ENCODE measurements at regions not wholly inside any gene's neighbourhood (a gene's known extent, or its start where the extent isn't known, plus 50 kb on each side); places are given as distances from the start of the nearest gene placed in this dataset.

DNA sequence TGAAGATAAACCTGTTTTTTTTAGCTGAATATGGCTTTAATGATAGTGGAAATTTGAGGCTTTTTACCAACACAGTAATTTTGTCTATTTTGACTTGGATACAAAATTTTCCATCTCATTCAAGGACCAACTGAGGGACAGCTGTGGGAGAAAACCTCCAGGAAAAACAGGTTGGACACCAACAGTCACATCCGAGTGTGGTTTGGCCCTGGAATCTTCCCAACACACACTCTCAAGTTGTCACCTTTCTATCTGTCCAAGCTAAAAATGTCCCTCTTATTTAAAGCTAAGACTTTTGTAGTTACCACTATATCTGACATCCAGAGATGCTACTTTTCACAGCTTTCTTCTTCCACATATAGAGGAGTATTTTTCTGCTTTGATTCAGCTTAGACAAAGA, 404.9 kb downstream of the PCDH7 start:
- H4K20me1 ChIP-seq (ENCODE audit: control insufficient read depth, extremely low read depth, insufficient read depth, low read length) = no peaks in the 10 kb centered on the region
- H3K9ac ChIP-seq (ENCODE audit: insufficient read depth, low read length) = no peak overlapping the region
- H3K9me3 ChIP-seq (ENCODE audit: control insufficient read depth, insufficient read depth, low read depth, low read length) = no peaks in the 10 kb centered on the region
- no peak overlapping the region for H3K27ac ChIP-seq (ENCODE audit: insufficient read depth, low read length)
- no peaks in the 10 kb centered on the region for H3K4me1 ChIP-seq (ENCODE audit: control insufficient read depth, extremely low read depth, insufficient read depth, low read length)
- H3K4me3 ChIP-seq (replicated peaks in 1 of 4; ENCODE audit: control extremely low read depth in 1 of 4, insufficient read depth in 1 of 4, low read depth in 3 of 4, low read length in 4 of 4) = no peak overlapping the region
- H3K36me3 ChIP-seq (ENCODE audit: control insufficient read depth, insufficient read depth, low read length) = no peaks in the 10 kb centered on the region
- no peak for TF ChIP-seq EZH2 (IDR thresholded peaks at IDR 0.05; ENCODE audit: low read length, missing control alignments)
- TF ChIP-seq, protein P1, sequence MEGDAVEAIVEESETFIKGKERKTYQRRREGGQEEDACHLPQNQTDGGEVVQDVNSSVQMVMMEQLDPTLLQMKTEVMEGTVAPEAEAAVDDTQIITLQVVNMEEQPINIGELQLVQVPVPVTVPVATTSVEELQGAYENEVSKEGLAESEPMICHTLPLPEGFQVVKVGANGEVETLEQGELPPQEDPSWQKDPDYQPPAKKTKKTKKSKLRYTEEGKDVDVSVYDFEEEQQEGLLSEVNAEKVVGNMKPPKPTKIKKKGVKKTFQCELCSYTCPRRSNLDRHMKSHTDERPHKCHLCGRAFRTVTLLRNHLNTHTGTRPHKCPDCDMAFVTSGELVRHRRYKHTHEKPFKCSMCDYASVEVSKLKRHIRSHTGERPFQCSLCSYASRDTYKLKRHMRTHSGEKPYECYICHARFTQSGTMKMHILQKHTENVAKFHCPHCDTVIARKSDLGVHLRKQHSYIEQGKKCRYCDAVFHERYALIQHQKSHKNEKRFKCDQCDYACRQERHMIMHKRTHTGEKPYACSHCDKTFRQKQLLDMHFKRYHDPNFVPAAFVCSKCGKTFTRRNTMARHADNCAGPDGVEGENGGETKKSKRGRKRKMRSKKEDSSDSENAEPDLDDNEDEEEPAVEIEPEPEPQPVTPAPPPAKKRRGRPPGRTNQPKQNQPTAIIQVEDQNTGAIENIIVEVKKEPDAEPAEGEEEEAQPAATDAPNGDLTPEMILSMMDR (conservative IDR thresholded peaks at IDR 0.05 in 1 of 2, IDR thresholded peaks at IDR 0.05 in 1 of 2; ENCODE audit: low read depth in 1 of 2, low read length in 2 of 2) = no peak
- no peak overlapping the region for H3K4me2 ChIP-seq (ENCODE audit: extremely low read depth, insufficient read depth, low read length)
- no peaks in the 10 kb centered on the region for H3K79me2 ChIP-seq (ENCODE audit: control insufficient read depth, insufficient read depth, low read length)
- no peak for DNase-seq (ENCODE audit: low read depth in 2 of 2)
- H2AFZ ChIP-seq (ENCODE audit: low read length) = no peak overlapping the region
- no peaks in the 10 kb centered on the region for H3K27me3 ChIP-seq (ENCODE audit: control insufficient read depth, insufficient read depth, low read length)

DNA sequence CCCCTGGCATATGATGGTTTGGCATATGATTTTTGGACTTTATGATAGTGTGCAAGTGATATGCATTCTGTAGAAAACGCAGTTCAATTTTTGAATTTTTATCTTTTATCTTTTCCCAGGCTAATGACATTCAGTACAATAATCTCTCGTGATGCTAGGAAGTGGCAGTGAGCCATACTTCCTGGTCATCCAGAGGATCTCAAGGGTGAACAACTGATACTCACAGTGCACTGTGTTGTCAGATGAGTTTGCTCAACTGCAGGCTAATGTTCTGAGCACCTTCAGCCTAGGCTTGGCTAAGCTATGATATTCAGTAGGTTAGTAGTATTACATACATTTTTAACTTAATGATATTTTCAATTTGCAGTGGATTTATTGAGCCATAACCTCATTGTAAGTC, 405.3 kb downstream of the PCDH7 start:
- H3K36me3 ChIP-seq (ENCODE audit: control insufficient read depth, insufficient read depth, low read length) = no peaks in the 10 kb centered on the region
- no peak for DNase-seq (ENCODE audit: low read depth in 2 of 2)
- no peaks in the 10 kb centered on the region for H3K9me3 ChIP-seq (ENCODE audit: control insufficient read depth, insufficient read depth, low read depth, low read length)
- no peak overlapping the region for H3K4me2 ChIP-seq (ENCODE audit: extremely low read depth, insufficient read depth, low read length)
- H3K79me2 ChIP-seq (ENCODE audit: control insufficient read depth, insufficient read depth, low read length) = no peaks in the 10 kb centered on the region
- H3K27me3 ChIP-seq (ENCODE audit: control insufficient read depth, insufficient read depth, low read length) = no peaks in the 10 kb centered on the region
- no peak overlapping the region for H3K9ac ChIP-seq (ENCODE audit: insufficient read depth, low read length)
- TF ChIP-seq, protein P1 (conservative IDR thresholded peaks at IDR 0.05 in 1 of 2, IDR thresholded peaks at IDR 0.05 in 1 of 2; ENCODE audit: low read depth in 1 of 2, low read length in 2 of 2) = no peak
- no peak for TF ChIP-seq EZH2 (IDR thresholded peaks at IDR 0.05; ENCODE audit: low read length, missing control alignments)
- no peak overlapping the region for H3K4me3 ChIP-seq (replicated peaks in 1 of 4; ENCODE audit: control extremely low read depth in 1 of 4, insufficient read depth in 1 of 4, low read depth in 3 of 4, low read length in 4 of 4)
- no peak overlapping the region for H3K27ac ChIP-seq (ENCODE audit: insufficient read depth, low read length)
- no peaks in the 10 kb centered on the region for H4K20me1 ChIP-seq (ENCODE audit: control insufficient read depth, extremely low read depth, insufficient read depth, low read length)
- no peak overlapping the region for H2AFZ ChIP-seq (ENCODE audit: low read length)
- no peaks in the 10 kb centered on the region for H3K4me1 ChIP-seq (ENCODE audit: control insufficient read depth, extremely low read depth, insufficient read depth, low read length)

DNA sequence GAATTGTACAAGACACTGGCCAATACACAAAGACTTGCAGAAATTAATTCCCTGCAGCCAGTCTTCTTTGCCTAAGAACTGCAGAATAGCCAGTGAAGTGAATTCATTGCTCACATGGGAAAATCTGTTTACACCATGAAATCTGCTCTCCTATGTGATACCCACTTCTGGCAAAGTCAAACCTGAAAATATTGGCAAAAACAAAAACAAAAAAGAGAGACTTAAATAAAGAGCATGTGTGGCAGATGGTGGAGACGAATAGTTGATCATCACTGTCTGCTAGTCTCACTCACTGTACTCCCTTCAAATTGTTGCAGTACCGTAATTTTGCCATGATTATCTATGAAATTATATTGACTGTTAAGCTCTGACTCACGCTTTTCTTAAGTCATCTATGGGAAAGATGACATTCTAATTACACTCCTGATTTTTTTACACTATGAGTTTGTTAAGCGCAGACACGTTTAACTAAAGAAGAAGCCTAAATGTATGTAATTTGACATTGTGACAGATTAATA, 406.8 kb downstream of the PCDH7 start:
- Histone ChIP-seq H3K36me3 (ENCODE audit: control insufficient read depth, insufficient read depth, low read length) (no peaks in the 10 kb centered on the region), H3K9ac (ENCODE audit: insufficient read depth, low read length) (no peak overlapping the region), H2AFZ (ENCODE audit: low read length) (no peak overlapping the region), H3K27me3 (ENCODE audit: control insufficient read depth, insufficient read depth, low read length) (no peaks in the 10 kb centered on the region), H3K27ac (ENCODE audit: insufficient read depth, low read length) (no peak overlapping the region), H3K4me1 (ENCODE audit: control insufficient read depth, extremely low read depth, insufficient read depth, low read length) (no peaks in the 10 kb centered on the region), H3K9me3 (ENCODE audit: control insufficient read depth, insufficient read depth, low read depth, low read length) (no peaks in the 10 kb centered on the region), H4K20me1 (ENCODE audit: control insufficient read depth, extremely low read depth, insufficient read depth, low read length) (no peaks in the 10 kb centered on the region), H3K4me3 (replicated peaks in 1 of 4; ENCODE audit: control extremely low read depth in 1 of 4, insufficient read depth in 1 of 4, low read depth in 3 of 4, low read length in 4 of 4) (no peak overlapping the region), H3K79me2 (ENCODE audit: control insufficient read depth, insufficient read depth, low read length) (no peaks in the 10 kb centered on the region), H3K4me2 (ENCODE audit: extremely low read depth, insufficient read depth, low read length) (no peak overlapping the region)
- DNase-seq (ENCODE audit: low read depth in 2 of 2) = no peak
- no peak for TF ChIP-seq EZH2 (IDR thresholded peaks at IDR 0.05; ENCODE audit: low read length, missing control alignments)
- TF ChIP-seq, protein P1 (conservative IDR thresholded peaks at IDR 0.05 in 1 of 2, IDR thresholded peaks at IDR 0.05 in 1 of 2; ENCODE audit: low read depth in 1 of 2, low read length in 2 of 2) = no peak

Measured in fibroblast of lung (primary cell).